Neuronal stem cell (in vitro differentiated cells): ENCODE measurements at regions not wholly inside any gene's neighbourhood (a gene's known extent, or its start where the extent isn't known, plus 50 kb on each side); places are given as distances from the start of the nearest gene placed in this dataset.
A peak's percentile ranks its signal among the peaks of the same experiment; 100 is the strongest.

Experiments
- DNase-seq: peaks from one replicate; pipeline ENCODE4 v3.0.0-alpha.2; 2013; ENCODE audit warnings: low spot score
- H2AFZ ChIP-seq: one replicate; pipeline ENCODE4 v1.6.1; 2013; ENCODE audit warnings: mild to moderate bottlenecking, low read length, inconsistent platforms
- H2AK5ac ChIP-seq: 2 replicates; pipeline ENCODE4 v1.6.1; 2013; ENCODE audit warnings: low read depth, mild to moderate bottlenecking, inconsistent platforms, low read length, moderate library complexity, mixed read lengths
- H2BK120ac ChIP-seq: 2 replicates; pipeline ENCODE4 v1.6.1; 2013; ENCODE audit warnings: low read depth, mild to moderate bottlenecking, inconsistent platforms, low read length, moderate library complexity, mixed read lengths
- H2BK12ac ChIP-seq: one replicate; pipeline ENCODE4 v1.6.1; 2013; ENCODE audit warnings: low read length, inconsistent platforms
- H2BK15ac ChIP-seq: 2 replicates; pipeline ENCODE4 v1.6.1; 2013; ENCODE audit warnings: mild to moderate bottlenecking, low read length, inconsistent platforms, mixed read lengths
- H2BK5ac ChIP-seq: one replicate; pipeline ENCODE4 v1.6.1; 2013; ENCODE audit warnings: inconsistent platforms, mild to moderate bottlenecking, low read length, moderate library complexity
- H3K14ac ChIP-seq: one replicate; pipeline ENCODE4 v1.6.1; 2013; ENCODE audit warnings: low read length, inconsistent platforms
- H3K18ac ChIP-seq: 2 replicates; pipeline ENCODE4 v1.6.1; 2013; ENCODE audit warnings: low read length, inconsistent platforms
- H3K23ac ChIP-seq: 2 replicates; pipeline ENCODE4 v1.6.1; 2013; ENCODE audit warnings: low read depth, mild to moderate bottlenecking, mixed read lengths, low read length, inconsistent platforms; ENCODE audit not compliant: poor library complexity
- H3K27ac ChIP-seq: replicated peaks from 3 replicates; pipeline ENCODE4 v1.5.1; 2013; ENCODE audit warnings: low read length, inconsistent platforms
- H3K27me3 ChIP-seq, 3 experiments: 2 replicates each; pipeline ENCODE4 v1.6.1; 2013; ENCODE audit warnings: low read length in 3 of 3, mild to moderate bottlenecking in 2 of 3, inconsistent platforms in 1 of 3, low read depth in 1 of 3, mixed read lengths in 1 of 3, moderate library complexity in 1 of 3; ENCODE audit not compliant: control insufficient read depth in 3 of 3, insufficient read depth in 3 of 3
- H3K36me3 ChIP-seq, 2 donors: replicated peaks in 1 of 2; 2 replicates each; pipeline ENCODE4 v1.6.1; 2013; ENCODE audit warnings: low read length in 2 of 2; ENCODE audit not compliant: control insufficient read depth in 2 of 2, insufficient read depth in 2 of 2
- H3K4ac ChIP-seq: 2 replicates; pipeline ENCODE4 v1.6.1; 2013; ENCODE audit warnings: inconsistent platforms, mild to moderate bottlenecking, low read length, moderate library complexity
- H3K4me1 ChIP-seq, 2 donors: 1 replicate in 1 of 2; 2 replicates in 1 of 2; pipeline ENCODE4 v1.6.1; 2013; ENCODE audit warnings: low read length in 2 of 2, low read depth in 1 of 2; ENCODE audit not compliant: control insufficient read depth in 2 of 2, insufficient read depth in 1 of 2
- H3K4me2 ChIP-seq: one replicate; pipeline ENCODE4 v1.6.1; 2013; ENCODE audit warnings: mild to moderate bottlenecking, low read length, inconsistent platforms; ENCODE audit not compliant: insufficient read depth, poor library complexity, severe bottlenecking
- H3K4me3 ChIP-seq, 2 donors: 2 replicates each; pipeline ENCODE4 v1.5.1; 2013; ENCODE audit warnings: low read length in 2 of 2, mild to moderate bottlenecking in 2 of 2, inconsistent platforms in 1 of 2, moderate library complexity in 1 of 2
- H3K79me1 ChIP-seq: one replicate; pipeline ENCODE4 v1.6.1; 2013; ENCODE audit warnings: low read depth, mild to moderate bottlenecking, inconsistent platforms, low read length, moderate library complexity
- H3K9ac ChIP-seq: one replicate; pipeline ENCODE4 v1.6.1; 2013; ENCODE audit warnings: mild to moderate bottlenecking, low read depth, low read length, inconsistent platforms; ENCODE audit not compliant: poor library complexity
- H3K9me3 ChIP-seq, 2 donors: replicated peaks in 1 of 2; 2 replicates each; pipeline versions ENCODE3 to v1.6.1; 2013; ENCODE audit warnings: low read length in 2 of 2, mild to moderate bottlenecking in 2 of 2, inconsistent platforms in 1 of 2, low read depth in 1 of 2, mixed read lengths in 1 of 2, moderate library complexity in 1 of 2; ENCODE audit not compliant: control insufficient read depth in 2 of 2, insufficient read depth in 1 of 2
- H4K8ac ChIP-seq: one replicate; pipeline ENCODE4 v1.6.1; 2013; ENCODE audit warnings: low read depth, mild to moderate bottlenecking, inconsistent platforms, low read length, moderate library complexity
- H4K91ac ChIP-seq: one replicate; pipeline ENCODE4 v1.6.1; 2013; ENCODE audit warnings: low read length, low read depth, mild to moderate bottlenecking, inconsistent platforms; ENCODE audit not compliant: poor library complexity
- WGBS, 2 donors: extraction: QIAGEN DNeasy Blood & Tissue Kit; methylation state at CpG; one replicate each; pipeline ENCODE4 v1.1.7; 2013; ENCODE audit warnings: missing lambda C conversion rate in 2 of 2, mixed read lengths in 1 of 2; ENCODE audit not compliant: insufficient read length in 2 of 2, insufficient replicate concordance in 1 of 2; ENCODE audit errors: extremely low coverage in 2 of 2; 5-methylcytosine and 5-hydroxymethylcytosine counted together

DNA sequence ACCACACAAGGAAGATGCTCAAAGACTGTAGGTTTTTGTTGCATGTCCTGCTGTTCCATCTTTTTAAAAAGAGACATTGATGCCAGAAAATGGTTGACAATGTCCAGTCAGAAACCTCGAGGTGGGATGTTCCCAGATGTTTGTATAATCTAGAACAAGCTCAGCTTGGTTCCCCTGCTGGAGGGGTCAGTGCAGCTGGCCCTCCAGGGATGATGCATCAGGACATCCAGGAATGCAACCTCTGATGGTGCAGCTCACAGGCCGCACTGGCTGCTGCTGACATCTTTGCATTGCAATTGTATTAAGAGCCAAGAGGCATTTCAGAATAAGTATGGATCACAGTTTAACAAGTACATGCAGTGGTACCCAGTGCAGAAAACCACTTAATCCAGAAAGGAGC is 122.4 kb downstream of the MED10 start:
- no peak overlapping the region for H3K4me2 ChIP-seq
- H3K27ac ChIP-seq: no peak overlapping the region
- no peak overlapping the region for H3K9ac ChIP-seq
- no peak overlapping the region for H4K91ac ChIP-seq
- H3K36me3 ChIP-seq: no peaks in the 10 kb centered on the region
- no peak overlapping the region for H3K4ac ChIP-seq
- no peak overlapping the region for H2AK5ac ChIP-seq
- DNase-seq: no peak
- no peak overlapping the region for H4K8ac ChIP-seq
- no peak overlapping the region for H2BK5ac ChIP-seq
- peak overlapping the region; percentile 40 for H3K18ac ChIP-seq
- no peak overlapping the region for H3K23ac ChIP-seq
- H3K79me1 ChIP-seq: no peaks in the 10 kb centered on the region
- no peak overlapping the region for H2AFZ ChIP-seq
- peaks cover 0 to 2% (median 0%) of the 10 kb centered on the region in 3 experiments for H3K27me3 ChIP-seq
- H3K14ac ChIP-seq: no peak overlapping the region
- H3K4me3 ChIP-seq: no peak overlapping the region
- peaks cover 7 to 11% of the 10 kb centered on the region in 2 donors for H3K4me1 ChIP-seq
- no peak overlapping the region for H2BK120ac ChIP-seq
- H3K9me3 ChIP-seq: peaks cover 0 to 7% of the 10 kb centered on the region in 2 donors
- H2BK12ac ChIP-seq: no peak overlapping the region
- H2BK15ac ChIP-seq: peak overlapping the region; percentile 76
- WGBS, 2 donors: no CpG with 5 or more reads among the region's 2 CpGs

- Histone ChIP-seq H2AFZ (no peak overlapping the region), H3K4me1 (peaks cover 7 to 11% of the 10 kb centered on the region in 2 donors), H3K36me3 (no peaks in the 10 kb centered on the region), H3K27me3 (no peaks in the 10 kb centered on the region), H3K14ac (no peak overlapping the region), H3K18ac (no peak overlapping the region), H2BK12ac (no peak overlapping the region), H3K4ac (no peak overlapping the region), H3K4me3 (no peak overlapping the region), H4K91ac (no peak overlapping the region), H3K23ac (no peak overlapping the region), H3K27ac (no peak overlapping the region), H2BK120ac (no peak overlapping the region), H2BK5ac (no peak overlapping the region), H3K79me1 (no peaks in the 10 kb centered on the region), H3K9me3 (peaks cover 0 to 3% of the 10 kb centered on the region in 2 donors), H4K8ac (no peak overlapping the region), H2AK5ac (no peak overlapping the region), H3K9ac (no peak overlapping the region), H3K4me2 (no peak overlapping the region), H2BK15ac (no peak overlapping the region)
- no CpG with 5 or more reads among the region's 3 CpGs for WGBS, 2 donors
- DNase-seq: no peak
Observed at GRCh38 chr5:6253846-6254245, 124.5 kb downstream of the MED10 start.

- Histone ChIP-seq H3K9ac (no peak overlapping the region), H2BK12ac (no peak overlapping the region), H3K4ac (no peak overlapping the region), H3K36me3 (no peaks in the 10 kb centered on the region), H4K91ac (no peak overlapping the region), H4K8ac (no peak overlapping the region), H2BK5ac (no peak overlapping the region), H3K4me1 (peaks cover 7 to 11% of the 10 kb centered on the region in 2 donors), H3K27ac (no peak overlapping the region), H2BK120ac (no peak overlapping the region), H2BK15ac (no peak overlapping the region), H3K4me3 (no peak overlapping the region), H2AK5ac (no peak overlapping the region), H3K18ac (no peak overlapping the region), H2AFZ (no peak overlapping the region), H3K4me2 (no peak overlapping the region), H3K23ac (no peak overlapping the region), H3K79me1 (no peaks in the 10 kb centered on the region), H3K14ac (no peak overlapping the region), H3K27me3 (no peaks in the 10 kb centered on the region), H3K9me3 (peaks cover 0 to 3% of the 10 kb centered on the region in 2 donors)
- DNase-seq: no peak
- no CpG with 5 or more reads among the region's 5 CpGs for WGBS, 2 donors
Observed at GRCh38 chr5:6253281-6253680, 125.1 kb downstream of the MED10 start.

GRCh38 chr5:6252581-6252980 is 125.8 kb downstream of the MED10 start:
- Histone ChIP-seq H2AK5ac (peak overlapping the region; percentile 44), H3K27ac (no peak overlapping the region), H2BK120ac (no peak overlapping the region), H3K4me2 (no peak overlapping the region), H4K8ac (no peak overlapping the region), H4K91ac (no peak overlapping the region), H2BK15ac (no peak overlapping the region), H3K27me3 (no peaks in the 10 kb centered on the region), H3K4me3 (no peak overlapping the region), H2BK5ac (no peak overlapping the region), H3K14ac (no peak overlapping the region), H2BK12ac (no peak overlapping the region), H3K9me3 (peaks cover 0 to 1% of the 10 kb centered on the region in 2 donors), H3K23ac (no peak overlapping the region), H3K9ac (no peak overlapping the region), H3K36me3 (no peaks in the 10 kb centered on the region), H3K18ac (no peak overlapping the region), H3K4ac (no peak overlapping the region), H2AFZ (no peak overlapping the region), H3K79me1 (no peaks in the 10 kb centered on the region), H3K4me1 (peaks cover 7 to 11% of the 10 kb centered on the region in 2 donors)
- no peak for DNase-seq
- WGBS, 2 donors: no CpG with 5 or more reads among the region's 6 CpGs
